Stomach (tissue), 4 donors: ENCODE measurements at regions not wholly inside any gene's neighbourhood (a gene's known extent, or its start where the extent isn't known, plus 50 kb on each side); places are given as distances from the start of the nearest gene placed in this dataset.

Experiments
- POLR2A ChIP-seq, 4 donors: fragments of 450-650 bp; IDR thresholded peaks; one replicate each; pipeline ENCODE4 v1.6.1; 2016; ENCODE audit warnings: antibody characterized with exemption in 4 of 4, control low read depth in 2 of 4, mild to moderate bottlenecking in 1 of 4, moderate library complexity in 1 of 4
- TF ChIP-seq, protein P1 (sequence below), 7 experiments: fragments of 450-650 bp in 4 of 7; fragments of 200-600 bp in 3 of 7; sonication (generic) in 3 of 7; IDR thresholded peaks; one replicate each; pipeline ENCODE4 v1.5.1; 2016 to 2019; ENCODE audit warnings: antibody characterized with exemption in 7 of 7, control low read depth in 2 of 7, mild to moderate bottlenecking in 1 of 7

DNA sequence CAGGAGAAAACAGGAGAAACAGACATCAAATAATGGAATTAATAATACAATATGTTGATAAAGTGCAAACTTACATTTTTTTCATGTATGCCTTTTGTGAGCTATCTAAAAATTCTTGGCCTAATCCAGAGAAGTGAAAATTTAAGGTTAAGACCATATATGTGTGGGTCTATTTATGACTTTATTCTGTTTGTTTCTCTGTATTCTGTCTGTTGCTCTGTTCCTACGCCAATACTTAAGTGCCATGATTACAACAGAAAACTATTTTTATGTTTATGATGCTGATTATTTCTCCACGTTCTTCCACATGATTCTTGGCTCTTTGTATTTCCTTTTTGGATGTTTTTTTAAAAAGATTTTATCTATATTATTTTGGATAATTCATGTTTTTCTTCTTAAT, 109.6 kb upstream of the MAP3K4 start:
- TF ChIP-seq, protein P1, sequence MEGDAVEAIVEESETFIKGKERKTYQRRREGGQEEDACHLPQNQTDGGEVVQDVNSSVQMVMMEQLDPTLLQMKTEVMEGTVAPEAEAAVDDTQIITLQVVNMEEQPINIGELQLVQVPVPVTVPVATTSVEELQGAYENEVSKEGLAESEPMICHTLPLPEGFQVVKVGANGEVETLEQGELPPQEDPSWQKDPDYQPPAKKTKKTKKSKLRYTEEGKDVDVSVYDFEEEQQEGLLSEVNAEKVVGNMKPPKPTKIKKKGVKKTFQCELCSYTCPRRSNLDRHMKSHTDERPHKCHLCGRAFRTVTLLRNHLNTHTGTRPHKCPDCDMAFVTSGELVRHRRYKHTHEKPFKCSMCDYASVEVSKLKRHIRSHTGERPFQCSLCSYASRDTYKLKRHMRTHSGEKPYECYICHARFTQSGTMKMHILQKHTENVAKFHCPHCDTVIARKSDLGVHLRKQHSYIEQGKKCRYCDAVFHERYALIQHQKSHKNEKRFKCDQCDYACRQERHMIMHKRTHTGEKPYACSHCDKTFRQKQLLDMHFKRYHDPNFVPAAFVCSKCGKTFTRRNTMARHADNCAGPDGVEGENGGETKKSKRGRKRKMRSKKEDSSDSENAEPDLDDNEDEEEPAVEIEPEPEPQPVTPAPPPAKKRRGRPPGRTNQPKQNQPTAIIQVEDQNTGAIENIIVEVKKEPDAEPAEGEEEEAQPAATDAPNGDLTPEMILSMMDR (IDR thresholded peaks at IDR 0.05): no peak
- TF ChIP-seq POLR2A (IDR thresholded peaks at IDR 0.05): no peak
